ENCODE measurements at regions not wholly inside any gene's neighbourhood (a gene's known extent, or its start where the extent isn't known, plus 50 kb on each side); places are given as distances from the start of the nearest gene placed in this dataset.

GRCh38 chr5:174235221-174236011, 189.9 kb downstream of the NSG2 start:
- no peak for DNase-seq (ENCODE audit: low spot score)

GRCh38 chr5:174236070-174236469, 190.6 kb downstream of the NSG2 start:
- no peak for DNase-seq (ENCODE audit: low spot score)

- no peak for DNase-seq (ENCODE audit: low spot score)
These were observed 194.2 kb downstream of the NSG2 start for GRCh38 chr5:174239718-174240117.

- DNase-seq (ENCODE audit: low spot score) = no peak
These were observed 197.1 kb downstream of the NSG2 start for GRCh38 chr5:174242573-174242972.

- DNase-seq (ENCODE audit: low spot score) = no peak
These were observed 198.4 kb downstream of the NSG2 start for GRCh38 chr5:174243904-174244303.

GRCh38 chr5:174245516-174246075, 200.1 kb downstream of the NSG2 start:
- no peak for DNase-seq (ENCODE audit: low spot score)

- no peak for DNase-seq (ENCODE audit: low spot score)
These were observed 201.2 kb downstream of the NSG2 start for GRCh38 chr5:174246743-174247142.

GRCh38 chr5:174247301-174247700, 201.8 kb downstream of the NSG2 start:
- DNase-seq (ENCODE audit: low spot score) = no peak

GRCh38 chr5:174251305-174252000, 205.9 kb downstream of the NSG2 start:
- DNase-seq (ENCODE audit: low spot score) = no peak

- no peak for DNase-seq (ENCODE audit: low spot score)
These were observed 206.6 kb downstream of the NSG2 start for GRCh38 chr5:174252121-174252520.

GRCh38 chr5:174259696-174260420, 214.4 kb downstream of the NSG2 start:
- no peak for DNase-seq (ENCODE audit: low spot score)

- no peak for DNase-seq (ENCODE audit: low spot score)
These were observed 225.8 kb downstream of the NSG2 start for GRCh38 chr5:174271316-174271715.

GRCh38 chr5:174272671-174273070, 227.2 kb downstream of the NSG2 start:
- no peak for DNase-seq (ENCODE audit: low spot score)

- DNase-seq (ENCODE audit: low spot score) = no peak
These were observed 227.8 kb downstream of the NSG2 start for GRCh38 chr5:174273325-174273724.

- no peak for DNase-seq (ENCODE audit: low spot score)
These were observed 230.5 kb downstream of the NSG2 start for GRCh38 chr5:174275959-174276358.

GRCh38 chr5:174281089-174281760, 235.7 kb downstream of the NSG2 start:
- no peak for DNase-seq (ENCODE audit: low spot score)

- no peak for DNase-seq (ENCODE audit: low spot score)
These were observed 236.3 kb downstream of the NSG2 start for GRCh38 chr5:174281855-174282254.

- no peak for DNase-seq (ENCODE audit: low spot score)
These were observed 236.9 kb downstream of the NSG2 start for GRCh38 chr5:174282391-174282790.

- no peak for DNase-seq (ENCODE audit: low spot score)
These were observed 237.9 kb downstream of the NSG2 start for GRCh38 chr5:174283211-174284005.

GRCh38 chr5:174284873-174285272, 239.4 kb downstream of the NSG2 start:
- DNase-seq (ENCODE audit: low spot score) = no peak

- DNase-seq (ENCODE audit: low spot score) = no peak
These were observed 242.3 kb downstream of the NSG2 start for GRCh38 chr5:174287761-174288160.

Data from D341Med (cell line).